Left renal cortex interstitium (tissue), 4 donors: ENCODE measurements at regions not wholly inside any gene's neighbourhood (a gene's known extent, or its start where the extent isn't known, plus 50 kb on each side); places are given as distances from the start of the nearest gene placed in this dataset.
"Not testable (repeated sequence)": the region's sequence is repeated elsewhere in the genome, so short reads cannot be mapped to it uniquely, and the experiment has no call there.

Experiments used
- DNase-seq, 4 donors: peaks; one replicate each; pipeline ENCODE4 v3.0.0-alpha.2; 2013; ENCODE audit warnings: low read depth in 4 of 4, low spot score in 2 of 4, missing footprints in 1 of 4

- DNase-seq, result no peak
These were observed 1075.2 kb downstream of the PCDH9 start for GRCh38 chr13:66154976-66155375.

GRCh38 chr13:66154354-66154753, 1075.8 kb downstream of the PCDH9 start:
- no peak for DNase-seq

- no peak for DNase-seq
These were observed 1077.5 kb downstream of the PCDH9 start for GRCh38 chr13:66152596-66152995.

GRCh38 chr13:66144357-66144756, 1085.8 kb downstream of the PCDH9 start:
- not testable (repeated sequence) for DNase-seq

GRCh38 chr13:66139701-66140100, 1090.4 kb downstream of the PCDH9 start:
- no peak for DNase-seq

- DNase-seq, result no peak
These were observed 1090.9 kb downstream of the PCDH9 start for GRCh38 chr13:66139250-66139649.

- DNase-seq, result no peak
These were observed 1091.8 kb downstream of the PCDH9 start for GRCh38 chr13:66138172-66138811.

GRCh38 chr13:66137384-66137783, 1092.8 kb downstream of the PCDH9 start:
- DNase-seq, result no peak

- DNase-seq, result no peak
These were observed 1101.4 kb downstream of the PCDH9 start for GRCh38 chr13:66128692-66129269.

- DNase-seq, result no peak
These were observed 1101.9 kb downstream of the PCDH9 start for GRCh38 chr13:66128201-66128600.

GRCh38 chr13:66117563-66117962, 1112.6 kb downstream of the PCDH9 start:
- no peak for DNase-seq

GRCh38 chr13:66113882-66114526, 1116.1 kb downstream of the PCDH9 start:
- no peak for DNase-seq

- DNase-seq, result no peak
These were observed 1118.5 kb downstream of the PCDH9 start for GRCh38 chr13:66111628-66112027.

GRCh38 chr13:66106246-66106645, 1123.9 kb downstream of the PCDH9 start:
- DNase-seq, result no peak

GRCh38 chr13:66102864-66103263, 1127.3 kb downstream of the PCDH9 start:
- DNase-seq, result no peak

GRCh38 chr13:66099825-66100224, 1130.3 kb downstream of the PCDH9 start:
- DNase-seq, result no peak

- DNase-seq, result no peak
These were observed 1131.1 kb downstream of the PCDH9 start for GRCh38 chr13:66098931-66099628.

- no peak for DNase-seq
These were observed 1140.4 kb downstream of the PCDH9 start for GRCh38 chr13:66089711-66090110.

GRCh38 chr13:66087269-66087710, 1142.8 kb downstream of the PCDH9 start:
- DNase-seq, result peak; percentile 22 to 63 (median 46)

GRCh38 chr13:66077132-66077689, 1152.9 kb downstream of the PCDH9 start:
- DNase-seq, result no peak

GRCh38 chr13:66076417-66076816, 1153.7 kb downstream of the PCDH9 start:
- no peak for DNase-seq
